ENCODE measurements at regions not wholly inside any gene's neighbourhood (a gene's known extent, or its start where the extent isn't known, plus 50 kb on each side); places are given as distances from the start of the nearest gene placed in this dataset.

DNA sequence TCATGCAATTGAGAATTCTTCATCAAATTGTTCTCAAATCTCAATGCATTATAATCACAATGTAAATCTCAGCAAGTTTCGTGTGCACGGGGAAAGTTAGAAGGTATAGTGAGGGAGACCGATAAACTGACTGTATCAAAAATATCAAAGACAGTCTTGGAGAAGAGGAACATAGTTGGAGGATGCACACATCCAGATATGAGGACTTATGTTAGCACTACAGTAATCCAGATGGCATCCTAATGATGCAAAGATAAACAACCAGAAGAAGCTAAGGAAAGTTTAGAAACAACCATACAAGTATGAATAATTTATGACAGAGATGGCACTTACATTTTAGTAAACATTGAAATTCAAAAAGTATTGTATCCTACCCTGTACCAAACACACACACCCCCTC, 760.1 kb downstream of the RPS29 start:
- FAIRE-seq: no peak

DNA sequence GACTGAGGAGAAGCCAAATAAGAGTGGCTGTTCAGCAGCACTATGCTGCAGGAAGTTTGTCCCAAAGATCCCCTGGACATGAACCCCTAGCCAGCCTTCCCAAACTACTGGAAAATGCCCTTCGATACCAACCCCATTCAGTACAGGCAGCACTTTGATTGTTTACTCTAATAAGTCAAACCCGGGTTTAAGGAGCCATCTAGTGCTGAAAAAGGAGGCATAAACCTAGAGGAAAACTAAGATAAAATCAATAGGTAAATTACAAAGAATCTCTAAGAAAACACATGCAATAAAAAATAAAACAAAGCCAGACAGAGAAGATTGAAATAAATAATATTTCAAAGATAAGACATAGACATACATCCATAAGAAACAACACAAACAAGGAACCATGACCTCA, 771.6 kb downstream of the RPS29 start:
- FAIRE-seq: no peak

GRCh38 chr14:48805315-48805714, 780.9 kb downstream of the RPS29 start:
- FAIRE-seq: no peak

DNA sequence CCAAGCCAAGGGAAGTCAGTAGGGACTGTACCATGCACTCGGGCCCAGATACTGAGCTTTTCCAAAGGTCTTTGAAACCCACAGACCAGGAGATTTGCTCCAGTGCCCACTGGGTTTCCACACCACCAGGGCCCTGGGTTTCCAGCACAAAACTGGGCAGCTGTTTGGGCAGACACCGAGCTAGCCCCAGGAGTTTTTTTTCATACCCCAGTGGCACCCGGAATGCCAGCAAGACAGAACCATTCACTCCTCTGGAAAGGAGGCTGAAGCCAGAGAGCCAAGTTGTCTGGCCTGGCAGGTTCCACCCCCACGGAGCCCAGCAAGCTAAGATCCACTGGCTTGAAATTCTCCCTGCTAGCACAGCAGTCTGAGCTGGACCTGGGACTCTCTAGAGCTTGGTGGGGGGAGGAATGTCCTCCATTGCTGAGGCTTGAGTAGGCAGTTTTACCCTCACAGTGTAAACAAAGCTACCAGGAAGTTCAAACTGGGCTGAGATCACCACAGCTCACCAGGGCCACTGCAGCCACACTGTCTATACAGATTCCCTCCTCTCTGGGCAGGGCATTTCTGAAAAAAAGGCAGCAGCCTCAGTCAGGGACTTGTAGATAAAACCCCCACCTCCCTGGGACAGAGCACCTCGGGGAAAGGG, 793.7 kb downstream of the RPS29 start:
- no peak for FAIRE-seq

DNA sequence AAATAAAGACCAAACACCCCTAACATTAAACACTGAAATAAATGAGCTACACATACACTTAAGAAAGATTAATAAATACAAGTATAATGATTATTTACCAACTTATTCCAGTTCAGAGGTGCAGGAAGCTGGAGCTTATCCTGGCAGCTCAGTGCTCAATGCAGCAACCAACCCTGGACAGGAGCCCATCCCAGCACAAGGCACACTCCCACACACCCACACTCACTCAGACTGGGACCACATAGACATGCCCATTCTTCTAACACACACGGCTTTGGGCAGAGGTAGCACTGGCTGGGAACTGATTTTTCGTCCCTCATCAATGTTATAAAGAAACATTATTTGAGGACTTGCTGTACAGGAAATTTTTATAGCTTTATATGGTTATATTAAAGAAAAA, 797.4 kb downstream of the RPS29 start:
- no peak for FAIRE-seq

GRCh38 chr14:48786498-48786897, 799.7 kb downstream of the RPS29 start:
- no peak for FAIRE-seq

- no peak for FAIRE-seq
Observed at GRCh38 chr14:48771717-48772116, 814.5 kb downstream of the RPS29 start.

GRCh38 chr14:48751293-48751692, 834.9 kb downstream of the RPS29 start:
- no peak for FAIRE-seq

DNA sequence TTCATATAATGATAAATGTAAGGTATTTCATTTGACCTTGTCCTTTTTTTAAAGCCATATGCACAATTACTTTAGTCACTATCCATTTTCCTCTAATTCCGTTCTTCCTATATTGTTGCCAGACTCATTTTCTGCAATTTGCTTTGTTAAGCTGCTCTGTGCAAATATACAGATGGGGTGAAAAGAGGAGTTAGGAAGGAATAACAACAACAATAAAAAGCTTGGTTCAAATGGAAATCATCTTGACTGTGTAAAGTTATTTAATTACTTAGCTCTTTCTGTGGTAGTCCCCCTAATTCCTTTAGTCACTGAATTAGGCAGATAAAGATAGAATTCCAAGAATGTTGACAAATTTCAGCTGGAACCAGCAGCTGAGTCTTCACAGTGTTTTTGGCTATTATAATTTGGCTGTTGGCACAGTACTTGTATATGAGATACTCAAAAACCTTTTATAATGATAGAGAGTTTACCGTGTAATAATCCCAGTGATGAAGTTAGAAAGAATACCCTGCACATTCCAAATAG, 838.0 kb downstream of the RPS29 start:
- FAIRE-seq: no peak

DNA sequence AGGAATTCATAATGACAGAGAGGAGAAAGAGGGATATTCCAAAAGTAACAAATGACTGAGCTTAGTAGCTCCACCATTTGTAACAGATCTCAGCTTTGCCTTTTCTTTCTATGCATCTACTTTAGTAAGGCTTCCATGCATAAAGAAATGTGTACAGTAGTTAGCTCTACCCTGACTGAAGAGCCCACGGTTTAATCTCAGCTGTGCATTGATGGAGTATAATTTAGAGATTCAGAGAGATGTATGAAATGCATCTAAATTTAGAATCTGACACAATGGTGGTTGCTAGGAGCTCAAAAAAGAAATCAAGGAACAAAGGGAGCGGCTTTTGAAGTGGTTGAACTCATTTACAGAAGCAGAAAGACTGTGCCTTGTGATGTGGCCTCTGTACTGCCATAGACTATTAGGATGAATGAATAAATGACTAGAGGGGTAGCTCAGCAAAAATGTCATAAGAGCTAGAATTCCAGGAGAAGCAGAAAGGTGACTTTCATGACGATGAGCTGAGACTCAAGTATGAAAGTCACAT, 838.6 kb downstream of the RPS29 start:
- FAIRE-seq: no peak

- no peak for FAIRE-seq
Observed at GRCh38 chr14:48744202-48744601, 842.0 kb downstream of the RPS29 start.

DNA sequence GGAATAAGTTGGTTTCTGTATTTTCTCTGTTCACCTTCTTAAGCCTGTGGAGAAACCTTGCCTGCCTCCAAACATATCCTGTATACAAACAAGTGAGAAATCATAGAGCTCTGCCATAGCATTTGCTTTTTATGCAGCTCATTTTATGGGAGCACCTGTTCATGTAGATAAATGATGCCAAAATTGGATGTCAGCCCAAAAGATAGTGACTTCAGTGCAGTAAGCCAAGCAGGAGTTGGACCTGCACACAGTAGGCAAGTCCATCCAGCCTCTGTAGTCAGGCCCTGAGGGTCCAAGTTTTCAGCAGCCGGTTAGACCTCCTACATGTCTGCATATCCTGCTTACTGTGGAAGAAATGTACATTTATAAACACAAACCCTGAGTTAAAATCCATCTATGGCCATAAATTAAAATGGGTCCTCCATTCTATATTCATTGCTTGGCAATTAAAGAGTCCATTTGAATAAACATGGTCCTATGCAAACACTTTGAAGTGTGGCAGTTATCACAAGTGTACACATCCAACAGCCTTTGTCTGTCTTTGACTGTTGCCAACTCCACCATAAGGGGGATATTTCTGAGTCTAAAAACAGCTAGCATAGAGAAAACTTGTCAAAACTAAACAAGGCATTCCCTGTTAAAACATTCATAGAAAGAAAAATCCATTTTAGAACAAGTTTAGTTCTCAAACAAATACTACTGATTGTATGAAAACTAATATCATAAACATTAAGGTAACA, 847.8 kb downstream of the RPS29 start:
- no peak for FAIRE-seq

- FAIRE-seq: no peak
Observed at GRCh38 chr14:48735607-48736006, 850.6 kb downstream of the RPS29 start.

GRCh38 chr14:48731260-48731659, 854.9 kb downstream of the RPS29 start:
- FAIRE-seq: no peak

DNA sequence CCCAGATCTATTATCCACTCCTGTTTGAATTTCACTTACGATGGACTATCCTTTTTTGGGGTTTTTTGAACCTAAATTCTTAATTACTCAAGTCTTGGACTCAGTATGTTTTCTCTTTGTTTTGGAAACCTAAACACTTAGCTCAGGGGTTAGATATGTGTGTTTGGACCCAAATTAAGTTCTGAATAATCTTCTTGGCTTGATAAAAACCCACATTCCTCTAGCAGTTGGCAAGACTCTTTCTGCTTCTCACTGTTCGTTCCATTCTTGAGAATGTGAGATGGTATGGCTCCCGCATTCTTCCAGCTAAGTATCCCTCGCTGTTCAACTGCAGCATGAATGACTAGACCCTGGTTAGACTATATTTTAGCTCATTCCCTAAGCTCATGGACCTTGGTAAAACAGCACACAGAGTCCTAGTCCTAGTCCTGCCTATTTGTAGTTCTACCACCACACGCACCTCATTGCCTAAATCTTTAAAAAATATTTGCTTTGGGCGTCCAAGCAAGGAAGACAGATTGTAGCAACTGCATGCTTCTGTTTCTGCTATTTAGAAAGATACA, 860.0 kb downstream of the RPS29 start:
- no peak for FAIRE-seq

- no peak for FAIRE-seq
Observed at GRCh38 chr14:48725051-48725734, 861.0 kb downstream of the RPS29 start.

- FAIRE-seq: no peak
Observed at GRCh38 chr14:48723841-48724495, 862.2 kb downstream of the RPS29 start.

DNA sequence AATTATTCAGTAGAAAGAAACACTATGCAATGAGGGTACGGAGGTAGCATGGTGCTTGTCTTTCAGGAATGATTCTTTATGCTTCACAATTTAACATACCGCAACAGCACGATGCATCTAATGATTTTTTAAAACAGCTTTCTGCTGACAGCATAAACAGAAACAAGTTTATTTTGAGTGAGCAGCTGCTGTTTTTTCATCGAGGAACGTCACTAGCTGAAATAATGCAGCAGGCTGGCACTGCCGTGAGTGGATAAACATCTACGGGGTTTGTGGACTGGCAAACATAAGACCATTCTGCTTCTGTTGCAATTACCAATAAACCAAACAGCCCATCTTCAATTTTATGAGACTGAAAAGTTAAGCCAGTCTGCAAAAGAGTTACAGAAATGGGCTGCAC, 871.8 kb downstream of the RPS29 start:
- FAIRE-seq: no peak

GRCh38 chr14:48710133-48710532, 876.0 kb downstream of the RPS29 start:
- no peak for FAIRE-seq

DNA sequence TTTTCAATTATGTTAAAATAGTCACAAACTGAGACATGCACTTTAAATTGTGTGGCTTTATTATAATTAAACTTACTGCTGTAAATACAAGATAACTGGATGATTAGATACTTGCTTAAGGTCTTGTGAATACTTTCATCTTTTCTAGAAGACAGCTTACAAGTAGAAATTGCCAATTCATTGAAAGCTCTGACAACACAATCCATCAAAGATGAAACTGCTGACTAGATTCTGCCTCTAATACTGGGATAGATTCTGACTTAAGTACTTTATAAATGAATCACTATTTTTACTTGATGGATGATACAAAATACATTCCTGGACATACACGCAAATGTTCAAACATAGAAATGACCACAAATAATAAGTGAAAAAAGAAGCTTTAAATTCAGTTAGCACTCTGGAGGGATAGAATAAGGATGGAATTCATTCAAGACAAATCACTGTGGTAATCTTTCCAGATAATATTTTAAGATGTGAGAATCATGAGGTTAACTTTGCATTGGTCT, 876.8 kb downstream of the RPS29 start:
- FAIRE-seq: no peak

DNA sequence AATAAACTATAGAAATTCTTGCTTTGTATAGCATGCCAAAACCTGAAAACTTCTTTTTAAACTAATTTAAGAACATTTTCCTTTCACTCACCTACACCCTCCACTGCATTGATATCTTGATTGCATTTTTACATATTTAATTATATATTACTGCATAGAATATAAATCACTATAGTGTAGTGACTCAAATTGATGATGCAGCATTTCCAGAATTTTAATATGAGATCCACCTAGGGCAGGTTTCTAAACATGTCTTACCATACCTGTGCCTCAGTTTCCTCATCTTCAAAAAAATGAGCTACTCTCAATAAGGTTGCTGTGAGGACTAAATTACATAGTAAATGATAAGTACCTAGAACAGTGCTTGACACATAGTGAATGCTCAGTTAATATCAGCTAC, 881.5 kb downstream of the RPS29 start:
- no peak for FAIRE-seq

GRCh38 chr14:48703728-48704467, 882.3 kb downstream of the RPS29 start:
- no peak for FAIRE-seq

All from islet of Langerhans (tissue), 1 donor.